ENCODE measurements at regions not wholly inside any gene's neighbourhood (a gene's known extent, or its start where the extent isn't known, plus 50 kb on each side); places are given as distances from the start of the nearest gene placed in this dataset.

DNA sequence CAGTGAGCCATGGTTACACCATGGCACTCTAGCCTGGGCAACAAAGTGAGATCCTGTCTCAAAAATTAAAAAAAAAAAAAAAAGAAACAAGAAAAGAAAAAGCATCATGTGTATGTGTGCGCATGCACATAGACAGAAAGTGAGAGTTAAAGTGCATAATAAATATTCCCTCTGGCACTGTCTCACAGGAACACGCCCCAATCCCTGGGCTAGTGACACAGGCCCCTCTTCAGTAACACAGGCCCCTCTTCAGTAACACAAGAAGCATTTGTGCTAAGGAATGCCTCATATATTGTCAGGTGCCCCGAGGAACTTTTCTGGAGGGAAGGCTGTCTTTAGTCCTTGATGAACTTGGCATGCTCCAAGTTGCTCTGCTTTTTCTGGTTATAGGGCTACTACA is 57.5 kb downstream of the RPL27A start:
- no peak for DNase-seq (ENCODE audit: low spot score)
- TF ChIP-seq, protein P1, sequence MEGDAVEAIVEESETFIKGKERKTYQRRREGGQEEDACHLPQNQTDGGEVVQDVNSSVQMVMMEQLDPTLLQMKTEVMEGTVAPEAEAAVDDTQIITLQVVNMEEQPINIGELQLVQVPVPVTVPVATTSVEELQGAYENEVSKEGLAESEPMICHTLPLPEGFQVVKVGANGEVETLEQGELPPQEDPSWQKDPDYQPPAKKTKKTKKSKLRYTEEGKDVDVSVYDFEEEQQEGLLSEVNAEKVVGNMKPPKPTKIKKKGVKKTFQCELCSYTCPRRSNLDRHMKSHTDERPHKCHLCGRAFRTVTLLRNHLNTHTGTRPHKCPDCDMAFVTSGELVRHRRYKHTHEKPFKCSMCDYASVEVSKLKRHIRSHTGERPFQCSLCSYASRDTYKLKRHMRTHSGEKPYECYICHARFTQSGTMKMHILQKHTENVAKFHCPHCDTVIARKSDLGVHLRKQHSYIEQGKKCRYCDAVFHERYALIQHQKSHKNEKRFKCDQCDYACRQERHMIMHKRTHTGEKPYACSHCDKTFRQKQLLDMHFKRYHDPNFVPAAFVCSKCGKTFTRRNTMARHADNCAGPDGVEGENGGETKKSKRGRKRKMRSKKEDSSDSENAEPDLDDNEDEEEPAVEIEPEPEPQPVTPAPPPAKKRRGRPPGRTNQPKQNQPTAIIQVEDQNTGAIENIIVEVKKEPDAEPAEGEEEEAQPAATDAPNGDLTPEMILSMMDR (conservative IDR thresholded peaks at IDR 0.05; ENCODE audit: low read depth) = no peak
- no peak overlapping the region for H3K27ac ChIP-seq
- CTCF ChIA-PET = no interaction called here
- POLR2A ChIA-PET (ENCODE audit: low non-redundant PET) = no interaction called here

- ChIA-PET POLR2A (ENCODE audit: low non-redundant PET) (no interaction called here), CTCF (interaction anchor here (0.6 to 0.7 kb wide), 4 partner anchors 11 to 1079 kb away, joined by 4 to 6 read pairs (median 4); no protein-coding TSS in a partner anchor)
- TF ChIP-seq, protein P1 (conservative IDR thresholded peaks at IDR 0.05; ENCODE audit: low read depth) = no peak
- peak; percentile 87 for DNase-seq (ENCODE audit: low spot score)
- H3K27ac ChIP-seq = no peak overlapping the region; the same call in 1 of the 2 replicates
These were observed 61.8 kb downstream of the RPL27A start for GRCh38 chr11:8744423-8744822.

- no peak for DNase-seq (ENCODE audit: low spot score)
- CTCF ChIA-PET = interaction anchor here (1.5 kb wide), 1 partner anchor 22 kb away, joined by 5 read pairs; no protein-coding TSS in a partner anchor
These were observed 63.0 kb downstream of the RPL27A start for GRCh38 chr11:8745431-8746253.

DNA sequence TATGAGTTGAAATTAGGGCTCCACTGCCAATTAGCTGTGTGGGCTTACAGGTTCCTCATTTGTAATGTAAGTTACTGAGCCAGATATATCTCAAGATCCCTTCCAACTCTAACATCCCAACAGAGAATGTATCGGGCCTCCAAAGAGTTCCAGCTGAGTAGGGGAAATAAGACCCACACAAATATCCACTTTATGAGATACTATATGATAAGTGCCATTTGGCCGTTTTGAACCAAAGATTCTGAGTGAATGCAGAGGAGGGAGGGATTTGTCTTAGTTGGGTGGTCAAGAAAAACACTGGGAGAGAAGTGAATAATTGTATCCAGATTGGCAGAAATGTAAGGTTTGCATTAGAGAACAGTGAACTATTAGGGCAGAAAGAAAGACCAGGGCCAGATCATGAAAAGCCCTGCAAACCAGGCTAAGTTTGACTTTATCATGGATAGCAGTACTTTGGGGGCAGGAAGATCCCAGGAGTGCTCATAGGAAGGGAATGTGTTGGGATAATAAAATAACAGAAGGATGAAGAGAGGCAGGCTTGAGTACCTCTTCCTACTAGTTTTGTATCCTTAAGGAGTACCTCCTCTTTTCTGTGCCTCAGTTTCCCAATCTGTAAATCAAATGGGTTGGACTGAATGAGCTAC is 63.9 kb downstream of the RPL27A start:
- POLR2A ChIA-PET (ENCODE audit: low non-redundant PET) = no interaction called here
- CTCF ChIA-PET = interaction anchor here (1.5 kb wide), 1 partner anchor 21 kb away, joined by 5 read pairs; no protein-coding TSS in a partner anchor
- no peak overlapping the region for H3K27ac ChIP-seq
- TF ChIP-seq, protein P1 (conservative IDR thresholded peaks at IDR 0.05; ENCODE audit: low read depth) = no peak
- DNase-seq (ENCODE audit: low spot score) = no peak

More at GRCh38 chr11:8745431-8746253, 63.0 kb downstream of the RPL27A start:
- POLR2A ChIA-PET (ENCODE audit: low non-redundant PET) = interaction anchor here (0.6 kb wide), 1 partner anchor 17 kb away, joined by 3 read pairs; no protein-coding TSS in a partner anchor
- TF ChIP-seq, protein P1 (conservative IDR thresholded peaks at IDR 0.05; ENCODE audit: low read depth) = no peak
- peak overlapping the region; percentile 59 for H3K27ac ChIP-seq

DNA sequence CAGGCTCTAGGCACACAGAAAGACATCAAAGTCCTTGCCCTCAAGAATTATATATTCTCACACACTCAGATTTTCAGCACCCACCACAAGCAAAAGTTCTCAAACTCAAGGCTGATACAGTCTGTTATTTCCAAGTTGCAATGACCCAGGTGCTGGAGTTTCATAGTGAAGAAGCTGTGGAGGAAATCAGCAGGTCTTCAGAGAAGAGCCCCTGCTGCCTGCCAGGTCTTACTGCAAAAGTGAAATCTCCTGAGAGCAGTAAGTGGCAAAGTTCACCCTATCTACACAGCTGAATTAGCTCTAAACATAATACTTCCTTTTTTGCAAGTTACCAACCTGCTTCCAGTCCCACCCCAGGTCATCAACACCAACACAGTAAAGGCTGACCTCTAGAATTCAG is 64.6 kb downstream of the RPL27A start:
- CTCF ChIA-PET = interaction anchor here (0.6 kb wide), 1 partner anchor 19 kb away, joined by 3 read pairs; no protein-coding TSS in a partner anchor
- TF ChIP-seq, protein P1 (conservative IDR thresholded peaks at IDR 0.05; ENCODE audit: low read depth) = no peak
- no peak overlapping the region for H3K27ac ChIP-seq
- no peak for DNase-seq (ENCODE audit: low spot score)
- POLR2A ChIA-PET (ENCODE audit: low non-redundant PET) = no interaction called here

DNA sequence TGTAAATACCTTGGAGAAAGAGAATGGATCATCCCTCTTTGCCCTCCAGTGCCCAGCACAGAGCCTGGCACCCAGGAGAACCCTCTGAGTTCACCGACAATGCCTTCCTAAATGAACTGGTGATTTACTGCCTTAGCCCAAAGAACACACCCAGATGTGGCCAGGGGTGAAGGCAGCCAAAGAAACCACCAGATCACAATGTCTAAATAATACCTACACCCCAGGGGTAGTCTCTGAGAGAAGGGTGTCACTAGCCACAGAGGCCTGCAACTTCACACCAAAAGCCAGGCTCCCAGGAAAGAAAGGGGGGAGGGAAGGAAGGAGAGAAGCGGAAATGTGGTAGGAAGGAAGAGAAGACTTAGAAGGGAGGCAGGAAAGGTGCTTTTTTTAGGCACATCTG is 65.7 kb downstream of the RPL27A start:
- TF ChIP-seq, protein P1 (conservative IDR thresholded peaks at IDR 0.05; ENCODE audit: low read depth) = no peak
- no peak for DNase-seq (ENCODE audit: low spot score)
- ChIA-PET CTCF (interaction anchor here (0.7 kb wide), 1 partner anchor 54 kb away, joined by 6 read pairs; no protein-coding TSS in a partner anchor), POLR2A (ENCODE audit: low non-redundant PET) (no interaction called here)
- H3K27ac ChIP-seq = no peak overlapping the region

Measured in RWPE1 (cell line).